Epithelial cell of prostate (primary cell): ENCODE measurements at regions not wholly inside any gene's neighbourhood (a gene's known extent, or its start where the extent isn't known, plus 50 kb on each side); places are given as distances from the start of the nearest gene placed in this dataset.

Source experiments
- DNase-seq: peaks from one replicate; pipeline ENCODE4 v3.0.0-alpha.2; 2011; ENCODE audit warnings: low read depth, low spot score
- H3K27ac ChIP-seq: fragments of 450-650 bp; 2 replicates; pipeline ENCODE4 v1.5.1; 2017; ENCODE audit warnings: mild to moderate bottlenecking

DNA sequence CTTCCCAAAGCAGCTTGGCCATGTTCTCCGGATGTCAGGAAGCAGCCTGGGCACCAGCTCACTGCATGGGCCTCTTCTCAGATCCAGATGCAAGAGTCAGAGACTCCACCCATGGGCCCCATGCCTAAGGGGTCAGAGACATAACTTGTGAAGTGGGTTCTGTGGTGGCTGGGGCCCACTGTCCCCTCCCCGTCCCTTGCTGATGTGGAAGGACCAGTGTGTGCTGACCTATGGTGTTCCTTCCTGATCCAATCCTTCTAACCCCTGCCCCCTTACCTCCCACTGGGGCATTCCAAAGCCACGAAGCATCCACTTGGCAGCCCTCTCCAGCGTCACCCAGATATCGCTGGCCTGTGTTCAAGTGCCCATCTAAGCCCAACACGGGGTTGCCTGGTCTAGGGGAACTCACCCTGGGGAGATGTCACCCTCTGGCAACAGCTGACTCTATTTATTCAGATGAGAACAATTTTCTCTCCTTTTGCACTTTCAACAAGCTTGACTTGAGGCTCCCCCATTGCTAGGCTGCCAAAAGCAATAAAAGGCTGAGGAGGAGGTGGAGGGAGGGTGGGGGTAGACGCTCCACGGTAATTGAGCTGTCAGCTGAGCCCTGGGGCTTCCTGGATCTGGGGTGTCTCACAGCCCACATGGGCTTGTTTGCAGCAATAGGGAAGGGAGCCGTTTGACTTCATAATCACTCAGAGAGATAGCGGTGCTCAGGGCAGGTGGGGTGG, 158.5 kb downstream of the ADAMTS15 start:
- H3K27ac ChIP-seq = no peak overlapping the region
- no peak for DNase-seq

DNA sequence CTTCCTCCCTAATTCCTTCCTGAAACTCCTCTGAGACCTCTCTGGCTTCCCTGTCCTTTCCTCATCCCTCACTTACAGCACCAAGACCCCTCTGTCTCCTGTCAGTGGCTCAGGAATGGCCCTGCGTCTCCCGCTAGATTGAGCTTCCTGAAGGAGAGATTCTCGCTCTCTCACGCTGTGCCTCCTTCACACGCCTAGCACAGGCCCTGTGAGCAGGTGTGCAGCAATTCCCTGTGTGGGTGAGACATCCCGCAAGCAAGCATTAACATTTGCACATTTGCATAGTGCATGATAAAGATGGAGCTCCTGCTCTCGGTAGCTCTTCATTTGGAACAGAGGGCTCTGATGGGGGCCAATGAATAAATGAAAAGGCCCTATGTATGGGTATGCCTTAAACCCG, 159.8 kb downstream of the ADAMTS15 start:
- DNase-seq = no peak
- no peak overlapping the region for H3K27ac ChIP-seq

DNA sequence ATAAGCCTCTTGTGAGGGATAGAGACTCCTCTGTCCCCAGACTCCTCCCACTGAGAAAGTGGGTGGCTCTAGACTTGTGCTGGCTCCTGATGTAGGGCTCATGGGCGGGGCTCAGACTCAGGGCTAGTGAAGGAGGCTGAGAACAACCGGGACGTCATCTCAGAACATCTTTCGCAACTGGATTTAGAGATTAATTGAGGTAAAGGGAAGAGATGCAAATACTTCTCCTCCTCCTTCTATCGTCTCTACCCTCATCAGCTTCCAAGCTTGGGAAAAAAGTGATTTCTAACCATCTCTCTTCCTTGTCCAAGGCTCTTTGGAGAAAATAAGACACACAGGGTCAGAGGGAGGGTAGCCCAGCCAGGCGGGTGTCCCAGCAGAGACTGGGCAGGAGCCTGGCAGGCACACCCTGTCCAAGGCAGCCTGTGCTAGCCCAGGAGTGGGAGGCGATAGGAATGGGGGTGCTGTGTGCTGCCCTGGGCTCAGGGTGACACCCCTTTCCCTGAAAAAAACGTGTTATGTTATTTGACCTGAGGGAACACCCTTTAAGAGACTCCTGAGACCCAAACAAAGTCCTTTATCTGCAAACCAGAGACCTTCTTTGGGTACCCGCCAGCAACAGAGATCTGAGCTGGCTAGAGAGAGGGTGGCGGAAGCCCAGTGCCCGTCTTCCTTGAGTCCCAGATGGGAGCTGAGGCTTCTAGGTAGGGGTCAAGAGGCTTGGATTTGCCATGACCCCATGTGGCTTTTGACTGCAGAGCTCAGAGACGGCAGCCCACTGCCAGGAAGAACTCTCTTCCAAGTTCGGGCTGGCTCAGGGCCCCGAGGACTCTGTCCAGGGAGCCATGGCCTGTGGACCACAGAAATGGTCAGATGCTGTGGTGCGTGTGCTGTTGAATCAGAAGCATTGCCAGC, 160.9 kb downstream of the ADAMTS15 start:
- DNase-seq = no peak
- no peak overlapping the region for H3K27ac ChIP-seq

DNA sequence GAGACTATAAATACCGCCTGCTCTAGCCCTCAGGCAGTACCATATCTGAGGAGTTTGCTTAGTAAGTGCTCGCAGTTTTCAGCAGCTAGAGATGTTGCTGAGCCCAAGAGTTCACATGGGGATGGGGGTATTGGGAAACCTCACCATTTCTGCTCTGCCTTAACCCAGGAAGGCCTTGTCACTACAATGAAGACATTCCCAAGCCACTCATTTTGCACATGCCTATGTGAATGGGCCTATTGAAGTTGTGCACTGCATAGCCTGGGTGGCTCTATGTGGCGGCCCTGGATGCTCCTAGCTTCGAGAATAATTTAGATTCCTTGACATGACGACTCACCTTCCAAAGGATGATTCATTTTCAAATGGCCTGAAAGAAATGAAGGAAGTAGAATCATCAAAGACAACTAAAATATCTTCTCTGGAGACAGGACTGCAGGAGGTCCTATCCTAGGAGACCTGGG, 163.4 kb downstream of the ADAMTS15 start:
- no peak for DNase-seq
- peak overlapping the region; percentile 50 for H3K27ac ChIP-seq

DNA sequence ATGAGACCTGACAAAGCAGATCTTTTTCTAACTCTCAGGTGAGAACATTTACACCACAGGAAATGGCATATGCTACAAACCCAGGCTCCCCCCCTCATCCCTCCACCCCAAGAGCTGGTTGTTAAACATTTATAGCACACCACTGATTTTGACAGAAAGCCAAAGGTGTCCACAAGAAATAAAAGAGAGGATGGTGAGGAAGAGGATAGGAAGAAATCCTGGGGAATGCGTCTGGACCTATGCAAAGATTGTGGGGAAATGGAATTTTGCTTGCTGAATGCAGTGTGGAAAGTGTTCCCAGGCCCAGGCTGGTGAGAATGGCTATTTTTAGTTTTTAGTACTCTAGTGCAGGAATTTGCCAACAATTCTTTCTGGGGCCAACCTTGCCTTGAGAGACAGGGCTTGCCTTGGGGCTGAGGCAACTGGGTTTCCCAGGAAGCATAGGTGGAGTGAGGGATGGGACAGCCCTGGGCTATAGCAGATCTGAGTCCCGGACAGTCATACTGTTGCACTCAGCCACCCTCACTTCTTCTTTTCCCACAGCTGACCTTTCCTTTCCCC, 163.9 kb downstream of the ADAMTS15 start:
- peak overlapping the region; percentile 50 for H3K27ac ChIP-seq
- no peak for DNase-seq

DNA sequence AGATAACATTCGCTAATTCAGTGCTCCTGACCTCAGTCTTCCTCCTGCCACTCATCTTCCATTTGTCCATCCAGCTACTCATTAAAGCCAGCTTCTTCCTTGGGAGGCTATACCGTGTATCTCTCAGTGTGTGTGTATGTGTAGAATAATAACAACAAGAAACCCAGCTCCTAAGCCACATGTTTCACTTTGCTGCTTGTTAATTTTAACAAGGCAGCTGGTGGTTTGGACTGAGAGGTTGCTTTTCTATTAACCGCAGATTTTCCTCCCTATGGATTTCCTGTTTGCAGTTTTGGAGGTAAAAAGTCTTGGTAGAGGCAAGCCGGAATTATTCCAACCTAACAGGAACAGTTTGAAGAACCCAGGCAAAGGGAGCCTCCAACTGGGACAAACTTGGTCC, 165.0 kb downstream of the ADAMTS15 start:
- no peak for DNase-seq
- no peak overlapping the region for H3K27ac ChIP-seq

DNA sequence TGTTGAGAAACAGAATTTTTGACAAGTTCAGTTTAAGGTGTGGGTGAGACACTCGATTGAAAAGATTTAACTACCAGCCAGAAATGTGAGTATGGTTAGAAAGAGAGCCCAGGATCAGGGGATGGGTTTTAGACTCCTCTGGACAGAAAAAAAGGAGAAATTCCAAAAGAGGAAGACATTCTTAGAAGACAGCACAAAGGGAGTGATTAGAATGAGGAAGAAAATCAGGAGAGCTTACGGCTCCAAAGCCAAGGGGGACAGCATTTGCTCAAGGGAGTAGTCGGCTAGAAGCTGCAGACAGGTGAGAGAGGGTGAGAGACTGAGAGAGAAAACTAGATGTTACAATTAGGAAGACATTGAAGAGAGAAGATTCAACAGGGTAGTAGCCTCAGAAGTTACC, 166.1 kb downstream of the ADAMTS15 start:
- no peak overlapping the region for H3K27ac ChIP-seq
- no peak for DNase-seq

DNA sequence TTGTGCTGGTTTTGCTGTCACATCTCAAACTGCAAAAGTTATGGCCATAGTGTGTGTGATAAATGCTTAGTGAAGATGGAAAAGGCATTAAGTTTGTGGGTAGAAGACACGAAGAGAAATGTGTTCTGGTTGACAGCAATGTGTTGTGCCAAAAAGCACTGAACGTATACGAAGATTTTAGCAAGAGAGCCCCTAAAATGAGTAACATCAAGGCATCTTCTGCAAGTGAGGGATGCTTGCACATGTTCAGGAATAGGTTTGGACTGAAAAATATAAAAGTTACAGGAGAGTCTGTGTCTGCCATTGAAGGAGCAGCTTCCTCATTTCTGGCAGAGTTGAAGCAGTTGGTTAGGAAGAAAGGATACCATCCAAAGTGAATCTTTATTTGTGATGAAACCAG, 167.1 kb downstream of the ADAMTS15 start:
- no peak for DNase-seq
- no peak overlapping the region for H3K27ac ChIP-seq

DNA sequence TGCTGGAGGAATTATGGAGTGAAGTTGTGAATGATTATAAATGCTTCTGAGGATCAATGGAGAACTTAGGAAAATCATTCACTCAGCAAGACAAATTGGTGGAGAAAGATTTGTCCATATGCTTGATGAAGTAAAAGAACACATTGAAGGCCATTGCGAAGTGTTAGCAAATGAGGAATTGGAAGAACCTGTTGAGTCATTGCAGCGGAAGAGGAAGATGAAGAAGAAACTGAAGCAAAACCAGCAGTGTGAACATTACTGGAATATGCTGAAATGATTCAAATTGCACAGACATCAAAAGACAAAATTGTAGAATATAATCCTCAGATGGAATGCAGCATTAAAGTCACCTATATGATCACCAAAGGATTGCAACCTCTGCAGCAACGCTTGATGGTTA, 168.1 kb downstream of the ADAMTS15 start:
- H3K27ac ChIP-seq = no peak overlapping the region
- no peak for DNase-seq

DNA sequence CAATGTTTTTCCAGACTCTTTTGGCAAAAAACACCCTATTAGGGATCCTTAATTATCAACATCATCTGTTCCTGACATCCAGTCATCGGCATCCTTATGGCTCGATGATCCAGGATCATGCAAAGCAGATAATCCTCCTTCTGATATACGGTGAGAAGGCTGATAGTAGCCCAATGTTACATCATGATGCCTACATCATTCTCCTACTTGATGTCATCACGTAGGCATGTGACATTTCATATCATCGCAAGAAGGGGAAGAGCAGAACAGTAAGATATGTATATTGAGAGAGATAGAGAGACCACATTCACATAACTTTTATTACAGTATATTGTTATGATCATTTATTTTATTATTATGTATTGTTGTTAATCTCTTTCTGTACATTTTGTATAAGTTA, 168.6 kb downstream of the ADAMTS15 start:
- no peak for DNase-seq
- H3K27ac ChIP-seq = no peak overlapping the region

DNA sequence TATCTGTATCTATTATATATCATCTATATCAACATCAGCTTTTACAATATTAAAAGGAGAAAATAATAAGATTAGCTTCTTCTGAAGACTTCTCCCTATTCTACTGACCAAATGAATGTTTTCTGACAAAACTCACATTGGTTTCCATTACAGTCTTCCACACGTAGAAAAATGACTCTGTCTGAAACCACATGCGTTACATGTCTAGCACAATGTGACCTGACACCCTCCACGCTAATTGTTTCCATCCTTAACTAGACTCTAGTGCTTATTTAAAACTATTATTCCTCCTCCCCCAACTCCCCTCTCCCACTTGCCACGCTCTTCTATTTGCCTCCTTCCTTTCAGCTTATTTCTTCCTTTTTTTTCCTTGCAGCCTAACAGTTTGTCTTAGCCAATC, 172.1 kb downstream of the ADAMTS15 start:
- DNase-seq = no peak
- no peak overlapping the region for H3K27ac ChIP-seq

DNA sequence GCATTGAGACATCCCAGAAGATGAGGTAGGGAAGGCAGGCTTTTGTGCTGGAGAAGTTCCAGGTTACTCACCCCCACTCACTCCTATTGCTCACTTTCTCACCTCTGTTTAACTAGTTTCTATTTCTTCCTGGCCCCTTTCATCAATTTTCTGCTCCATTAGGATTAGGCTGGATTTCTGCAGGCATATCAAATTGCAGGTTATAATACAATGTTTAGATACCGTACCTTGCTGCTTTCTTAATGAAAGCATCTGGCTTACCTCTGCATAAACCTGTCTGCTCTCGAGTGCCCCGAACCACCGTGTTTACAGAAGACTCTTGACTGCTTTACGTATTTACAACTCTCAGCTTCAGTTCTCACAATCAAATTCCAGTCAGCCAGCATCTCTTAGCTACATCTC, 173.7 kb downstream of the ADAMTS15 start:
- DNase-seq = peak; percentile 24
- no peak overlapping the region for H3K27ac ChIP-seq

DNA sequence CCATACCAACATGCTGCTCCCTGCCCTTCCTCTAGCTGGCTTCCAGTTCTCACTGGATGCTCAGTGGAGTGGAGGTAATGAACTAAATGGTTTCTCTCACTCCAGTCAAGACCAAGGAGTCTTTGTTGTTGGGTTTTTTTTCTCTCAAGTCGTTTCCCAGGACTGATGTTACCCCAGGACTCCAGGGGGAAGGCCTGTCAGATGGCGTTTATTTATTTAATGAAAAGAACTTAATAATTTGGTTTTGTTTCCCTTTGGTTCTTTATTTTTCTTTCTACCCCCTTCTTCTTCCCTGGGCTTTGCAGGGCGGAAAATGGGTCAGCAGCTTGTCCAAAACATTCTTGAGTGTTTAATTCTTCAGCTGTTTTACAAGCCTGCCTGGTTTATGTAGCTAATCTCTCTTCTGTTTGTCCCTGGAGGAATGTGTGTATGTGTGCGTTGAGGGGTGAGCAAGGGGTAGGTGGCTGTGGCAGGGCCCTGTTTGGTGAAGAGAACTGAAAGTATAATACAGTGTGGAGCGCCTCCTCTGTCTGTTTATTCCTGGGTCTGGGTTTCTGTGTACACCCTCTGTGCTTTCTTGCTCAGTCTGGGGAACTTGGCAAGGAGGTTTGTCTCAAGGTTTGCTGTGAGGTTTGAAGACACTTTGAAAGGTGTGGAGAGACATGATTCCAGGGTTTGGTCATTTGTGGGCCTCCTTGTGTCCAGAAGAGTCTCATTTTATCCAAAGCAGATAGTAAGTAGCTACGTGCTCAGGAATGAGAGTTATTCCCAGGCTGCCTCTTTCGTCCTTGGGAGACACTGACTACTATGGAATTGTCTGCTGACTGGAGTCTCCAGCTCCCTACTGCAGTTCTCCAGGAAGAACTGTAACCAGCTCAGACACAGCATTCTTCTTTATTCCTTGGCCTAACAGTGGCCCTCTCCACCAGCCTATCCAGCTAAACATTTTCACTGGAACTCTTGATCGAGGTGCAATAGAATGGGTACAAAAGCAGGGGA, 175.5 kb downstream of the ADAMTS15 start:
- no peak overlapping the region for H3K27ac ChIP-seq
- DNase-seq = no peak

DNA sequence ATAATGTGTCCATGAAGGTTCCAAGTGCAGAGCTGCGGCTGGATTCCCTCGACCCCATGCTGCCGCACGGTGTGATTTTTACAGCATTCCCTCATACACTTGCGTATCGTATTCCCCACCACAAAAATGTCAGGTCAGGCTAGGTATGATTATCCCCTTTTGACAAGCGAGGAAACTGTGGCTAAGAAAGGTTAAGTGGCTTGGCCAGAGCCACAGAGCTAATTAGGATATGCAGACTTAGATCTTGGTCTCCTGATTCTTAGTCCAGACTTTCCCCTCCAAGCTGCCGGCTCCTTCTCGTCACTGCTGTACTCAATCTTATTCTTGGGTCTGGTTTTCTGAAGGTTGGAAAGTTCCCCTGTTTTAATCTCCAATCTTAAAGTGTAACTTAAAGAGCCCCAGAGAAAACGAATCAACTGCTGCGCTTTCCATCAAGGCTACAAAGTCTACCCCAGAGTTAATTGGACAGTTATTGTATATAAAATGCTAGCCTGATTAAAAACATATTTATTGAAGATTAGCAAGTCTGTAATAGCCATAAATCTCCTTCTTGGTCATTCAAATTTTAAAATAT, 176.6 kb downstream of the ADAMTS15 start:
- no peak for DNase-seq
- H3K27ac ChIP-seq = no peak overlapping the region

DNA sequence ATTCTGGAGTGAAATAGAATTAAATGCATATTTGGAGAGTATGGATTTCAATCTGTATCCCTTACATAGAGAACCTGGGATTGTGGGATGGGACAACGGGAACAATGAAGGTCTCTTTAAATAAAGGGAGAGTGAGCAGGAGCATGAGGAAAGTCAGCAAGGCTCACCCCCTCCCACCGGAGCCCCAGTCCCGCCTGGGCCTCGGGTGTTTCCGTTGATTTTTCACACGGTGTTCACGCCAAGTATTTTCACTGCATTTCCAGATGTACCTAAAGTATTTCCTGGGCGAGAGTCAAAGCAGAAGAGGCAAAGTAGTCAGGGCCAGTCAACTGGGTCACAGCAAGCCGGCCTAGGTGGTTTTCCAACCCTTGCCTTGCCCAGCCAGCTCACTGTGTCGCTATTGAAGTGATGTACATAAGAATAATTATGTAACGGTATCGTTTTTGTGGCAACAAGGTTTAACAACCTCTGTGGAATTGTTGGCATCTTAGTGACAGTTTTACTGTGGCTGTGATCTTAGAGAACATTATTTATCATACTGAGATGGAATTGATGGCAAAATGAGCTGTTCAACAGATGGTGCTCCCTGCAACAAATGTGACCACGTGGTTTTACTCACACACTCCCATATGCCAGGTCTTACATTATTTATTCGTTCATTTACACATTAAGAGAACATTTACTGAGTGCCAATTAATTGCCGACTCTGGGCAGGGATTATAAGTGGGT, 177.3 kb downstream of the ADAMTS15 start:
- DNase-seq = no peak
- no peak overlapping the region for H3K27ac ChIP-seq

DNA sequence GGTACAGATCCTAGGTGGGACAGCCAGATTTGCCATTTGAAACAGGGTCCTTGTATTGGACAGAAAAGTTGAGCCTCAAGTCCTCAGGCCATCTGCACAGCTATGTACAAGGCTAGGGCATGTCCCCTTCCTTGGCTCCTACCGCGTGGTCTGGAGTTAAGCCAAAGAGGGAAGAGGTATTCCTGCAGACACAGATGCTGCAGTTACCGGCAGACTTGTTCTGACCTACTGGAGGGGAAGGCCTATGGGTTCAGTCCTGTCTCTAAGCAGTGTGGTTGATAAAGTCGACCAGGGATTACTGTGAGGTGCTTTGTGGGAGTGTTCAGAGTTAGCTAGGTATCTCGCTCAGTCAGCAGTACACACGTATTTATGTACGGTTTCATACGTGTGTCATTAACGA, 180.6 kb downstream of the ADAMTS15 start:
- DNase-seq = no peak
- no peak overlapping the region for H3K27ac ChIP-seq

DNA sequence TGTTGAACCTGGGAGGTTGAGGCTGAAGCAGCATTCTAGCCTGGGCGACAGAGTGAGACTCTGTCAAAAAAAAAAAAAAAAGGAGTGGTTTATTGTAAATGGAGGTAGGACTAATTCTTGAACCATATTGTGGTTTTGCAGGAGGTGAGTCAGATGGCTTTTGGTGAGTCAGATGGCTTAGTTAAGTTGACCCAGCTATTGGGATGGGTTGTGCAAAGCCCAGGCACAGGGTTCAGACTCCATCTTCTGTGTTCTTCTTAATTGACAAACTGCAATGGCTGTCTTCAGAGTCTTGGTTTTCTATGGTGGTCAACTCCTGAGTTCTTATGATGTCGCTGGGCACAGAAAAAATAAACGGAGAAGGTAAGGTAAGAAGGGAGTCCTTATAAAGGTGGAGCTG, 182.7 kb downstream of the ADAMTS15 start:
- peak overlapping the region; percentile 34 for H3K27ac ChIP-seq
- peak; percentile 93 for DNase-seq

DNA sequence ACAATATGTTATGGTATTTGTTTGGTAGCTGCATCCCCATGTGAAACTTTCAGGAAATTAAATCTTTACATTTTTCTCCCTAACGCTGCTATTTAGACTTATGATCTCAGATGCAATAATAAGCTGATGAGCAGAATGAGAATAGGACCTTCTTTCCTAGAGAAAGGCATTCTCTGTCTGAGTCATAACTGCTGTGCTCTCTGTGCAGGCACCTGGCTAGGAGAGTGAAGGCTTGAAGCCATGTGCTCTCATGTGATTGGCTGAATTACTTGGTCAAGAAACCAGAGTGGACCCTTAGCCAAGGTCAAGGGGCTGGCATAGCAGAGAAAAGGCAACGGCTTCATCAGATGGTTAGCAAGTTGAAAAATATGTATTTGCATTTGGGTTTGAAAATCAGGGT, 185.0 kb downstream of the ADAMTS15 start:
- DNase-seq = no peak
- H3K27ac ChIP-seq = peak overlapping the region; percentile 2

DNA sequence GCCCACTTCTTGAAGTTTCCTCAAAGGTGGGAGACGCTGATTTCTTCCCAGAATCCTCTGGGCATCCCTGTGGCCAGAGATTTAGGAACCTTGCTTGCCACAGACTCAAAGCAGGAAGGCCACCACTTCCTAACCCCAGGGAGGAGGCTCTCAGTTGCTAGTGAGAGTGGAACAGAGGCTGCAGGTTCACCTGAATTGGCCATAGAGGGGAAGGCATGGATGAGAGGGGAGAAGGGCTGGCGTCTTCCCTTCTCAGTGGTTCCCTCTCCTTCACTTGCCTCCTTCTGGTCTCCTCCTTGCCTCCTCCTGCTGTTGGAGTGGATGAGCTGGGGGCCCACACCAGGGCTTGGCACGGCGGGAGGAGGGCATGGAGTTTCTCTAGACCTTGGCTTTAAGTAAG, 185.7 kb downstream of the ADAMTS15 start:
- DNase-seq = no peak
- peak overlapping the region; percentile 81 for H3K27ac ChIP-seq
